ENCODE measurements at regions not wholly inside any gene's neighbourhood (a gene's known extent, or its start where the extent isn't known, plus 50 kb on each side); places are given as distances from the start of the nearest gene placed in this dataset.

GRCh38 chr3:77887611-77888010 lies 847.7 kb downstream of the ROBO2 start:
- TF ChIP-seq CTCF (IDR thresholded peaks at IDR 0.05) (no peak), POLR2A (IDR thresholded peaks at IDR 0.05) (no peak)
